ENCODE measurements at regions not wholly inside any gene's neighbourhood (a gene's known extent, or its start where the extent isn't known, plus 50 kb on each side); places are given as distances from the start of the nearest gene placed in this dataset.

- TF ChIP-seq SPI1 (IDR thresholded peaks at IDR 0.05; ENCODE audit: low read depth, low read length) (peak; percentile 66), POLR2A (IDR thresholded peaks at IDR 0.05; ENCODE audit: low read depth, low read length) (no peak), POLR2AphosphoS5 (IDR thresholded peaks at IDR 0.05; ENCODE audit: low read depth, low read length) (no peak), TAF1 (IDR thresholded peaks at IDR 0.05; ENCODE audit: low read depth, low read length) (no peak), POU2F2 (IDR thresholded peaks at IDR 0.05; ENCODE audit: low read depth, low read length) (no peak), PAX5 (IDR thresholded peaks at IDR 0.05; ENCODE audit: insufficient read depth, low read length, severe bottlenecking) (no peak)
Measured at GRCh38 chr1:244957525-244957924, 93.2 kb upstream of the HNRNPU start.
